WTC11 (cell line): ENCODE measurements at regions not wholly inside any gene's neighbourhood (a gene's known extent, or its start where the extent isn't known, plus 50 kb on each side); places are given as distances from the start of the nearest gene placed in this dataset.

Source experiments
- ATAC-seq: fragments of 200-7000 bp; cut with Tn5 transposase; 2 replicates; pipeline ENCODE4 v1.10.0; 2021; ENCODE audit warnings: mild to moderate bottlenecking, moderate library complexity
- CTCF ChIA-PET: fragments of 300-600 bp; sonication (Branson Sonifier 250); formaldehyde crosslinking; loops from one replicate; lab custom pipeline; 2021; ENCODE audit warnings: antibody characterized with exemption; lab: Charles Lee
- POLR2A ChIA-PET: fragments of 350-600 bp; sonication (Branson Sonifier 250); formaldehyde crosslinking; loops from one replicate; lab custom pipeline; 2021; ENCODE audit warnings: antibody characterized with exemption; lab: Charles Lee
- DNase-seq: peaks from one replicate; pipeline ENCODE4 v3.0.0; 2021; ENCODE audit warnings: low spot score
- H3K27ac Mint-ChIP-seq: 2 replicates; pipeline ENCODE4 v1.8.0; 2021; ENCODE audit warnings: mixed read lengths
- H3K27me3 Mint-ChIP-seq: 2 replicates; pipeline ENCODE4 v1.8.0; 2021; ENCODE audit warnings: low read depth, mild to moderate bottlenecking, moderate library complexity, mixed read lengths
- H3K36me3 Mint-ChIP-seq: 2 replicates; pipeline ENCODE4 v1.8.0; 2021; ENCODE audit warnings: mixed read lengths
- H3K4me1 Mint-ChIP-seq: 2 replicates; pipeline ENCODE4 v1.8.0; 2022; ENCODE audit warnings: mixed read lengths
- H3K4me3 Mint-ChIP-seq: 2 replicates; pipeline ENCODE4 v1.8.0; 2021; ENCODE audit warnings: mild to moderate bottlenecking, moderate library complexity, mixed read lengths
- H3K9me3 Mint-ChIP-seq: 2 replicates; pipeline ENCODE4 v1.8.0; 2021; ENCODE audit warnings: mixed read lengths
- ATF1 ChIP-seq: sonication (generic); formaldehyde crosslinking; IDR thresholded peaks from 2 replicates; pipeline ENCODE4 v1.8.1; 2023; ENCODE audit warnings: mild to moderate bottlenecking, moderate library complexity, missing genetic modification reagents
- CREB1 ChIP-seq: sonication (generic); formaldehyde crosslinking; IDR thresholded peaks from 2 replicates; pipeline ENCODE4 v1.8.0; 2023; ENCODE audit warnings: mild to moderate bottlenecking, missing genetic modification reagents
- EMX1 ChIP-seq: fragments of 250-450 bp; sonication (Bioruptor Pico); IDR thresholded peaks from 2 replicates; pipeline ENCODE4 v1.8.0; 2021; ENCODE audit warnings: mild to moderate bottlenecking
- FOXJ3 ChIP-seq: sonication (generic); formaldehyde crosslinking; IDR thresholded peaks from 2 replicates; pipeline ENCODE4 v1.9.0; 2021; ENCODE audit warnings: missing genetic modification reagents, mild to moderate bottlenecking, borderline replicate concordance
- HMGA2 ChIP-seq: fragments of 250-450 bp; sonication (Bioruptor Pico); IDR thresholded peaks from 2 replicates; pipeline ENCODE4 v1.4.0; 2021; ENCODE audit warnings: mild to moderate bottlenecking, moderate library complexity
- IRF2 ChIP-seq: sonication (generic); formaldehyde crosslinking; IDR thresholded peaks from 2 replicates; pipeline ENCODE4 v1.8.0; 2022; ENCODE audit warnings: low read depth, missing genetic modification reagents, borderline replicate concordance
- NR2C2 ChIP-seq: sonication (generic); formaldehyde crosslinking; IDR thresholded peaks from 2 replicates; pipeline ENCODE4 v1.8.0; 2022; ENCODE audit warnings: mild to moderate bottlenecking, missing genetic modification reagents
- RORB ChIP-seq: fragments of 250-450 bp; sonication (Bioruptor Pico); IDR thresholded peaks from 2 replicates; pipeline ENCODE4 v1.9.0; 2021; ENCODE audit warnings: mild to moderate bottlenecking
- SMAD3 ChIP-seq: sonication (generic); formaldehyde crosslinking; IDR thresholded peaks from 2 replicates; pipeline ENCODE4 v1.8.0; 2022; ENCODE audit warnings: missing genetic modification reagents, mild to moderate bottlenecking, borderline replicate concordance
- SMAD4 ChIP-seq: sonication (generic); formaldehyde crosslinking; IDR thresholded peaks from 2 replicates; pipeline ENCODE4 v1.8.0; 2022; ENCODE audit warnings: mild to moderate bottlenecking, missing genetic modification reagents
- SOX15 ChIP-seq: fragments of 250-450 bp; sonication (Bioruptor Pico); IDR thresholded peaks from 2 replicates; pipeline ENCODE4 v1.9.0; 2021; ENCODE audit warnings: mild to moderate bottlenecking
- TCF7 ChIP-seq: sonication (generic); formaldehyde crosslinking; IDR thresholded peaks from 2 replicates; pipeline ENCODE4 v1.8.0; 2022; ENCODE audit warnings: mild to moderate bottlenecking, low read depth, missing genetic modification reagents, moderate library complexity
- ZNF232 ChIP-seq: sonication (generic); formaldehyde crosslinking; IDR thresholded peaks from 2 replicates; pipeline ENCODE4 v1.8.0; 2022; ENCODE audit warnings: mild to moderate bottlenecking, missing genetic modification reagents
- ZNF396 ChIP-seq: fragments of 250-450 bp; sonication (Bioruptor Pico); IDR thresholded peaks from 2 replicates; pipeline ENCODE4 v1.8.0; 2021; ENCODE audit warnings: mild to moderate bottlenecking, moderate library complexity, borderline replicate concordance
- TF ChIP-seq, protein P1 (sequence below): sonication (generic); formaldehyde crosslinking; IDR thresholded peaks from 2 replicates; pipeline ENCODE4 v1.8.0; 2022; ENCODE audit warnings: mild to moderate bottlenecking, missing genetic modification reagents
- TF ChIP-seq, protein P2 (sequence below): fragments of 250-450 bp; sonication (Bioruptor Pico); conservative IDR thresholded peaks from 2 replicates; pipeline ENCODE4 v1.9.0; 2021; ENCODE audit warnings: mild to moderate bottlenecking
- TF ChIP-seq, protein P3 (sequence below): fragments of 250-450 bp; sonication (Bioruptor Pico); IDR thresholded peaks from 2 replicates; pipeline ENCODE4 v1.9.0; 2021; ENCODE audit warnings: mild to moderate bottlenecking
- TF ChIP-seq, protein P4 (sequence below): fragments of 250-450 bp; sonication (Bioruptor Pico); IDR thresholded peaks from 2 replicates; pipeline ENCODE4 v1.8.0; 2021; ENCODE audit warnings: mild to moderate bottlenecking
- TF ChIP-seq, protein P5 (sequence below): sonication (generic); formaldehyde crosslinking; IDR thresholded peaks from 2 replicates; pipeline ENCODE4 v1.8.1; 2022; ENCODE audit warnings: low read depth, mild to moderate bottlenecking, moderate library complexity, missing genetic modification reagents, borderline replicate concordance
- TF ChIP-seq, protein P6 (sequence below): sonication (generic); formaldehyde crosslinking; IDR thresholded peaks from 2 replicates; pipeline ENCODE4 v1.8.1; 2022; ENCODE audit warnings: mild to moderate bottlenecking, missing genetic modification reagents, moderate library complexity, borderline replicate concordance
- TF ChIP-seq, protein P7 (sequence below): fragments of 250-450 bp; sonication (Bioruptor Pico); IDR thresholded peaks from 2 replicates; pipeline ENCODE4 v2.1.2; 2022; ENCODE audit warnings: mild to moderate bottlenecking, moderate library complexity
- TF ChIP-seq, protein P8 (sequence below): sonication (generic); formaldehyde crosslinking; IDR thresholded peaks from 2 replicates; pipeline ENCODE4 v1.8.0; 2023; ENCODE audit warnings: missing genetic modification reagents

DNA sequence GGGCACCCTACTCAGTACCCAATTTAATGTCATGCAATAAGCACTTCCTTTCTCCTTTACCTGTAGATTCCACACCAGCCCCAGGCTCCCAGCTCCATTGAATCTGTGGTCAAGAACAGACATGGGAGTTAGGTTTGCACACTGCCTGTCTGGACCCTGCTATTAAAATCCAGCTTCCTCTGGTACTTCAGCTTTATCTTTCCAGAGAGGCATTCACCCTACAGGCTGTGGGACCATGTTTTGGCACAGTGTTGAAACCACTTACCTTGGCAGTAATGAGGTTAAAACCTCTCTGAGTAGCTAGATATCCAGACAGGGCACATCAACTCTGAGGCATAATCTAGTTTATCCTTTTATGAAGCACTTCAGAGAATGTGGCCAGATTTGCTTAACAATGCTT is 191.5 kb upstream of the PCSK5 start:
- H3K27ac Mint-ChIP-seq: no peak overlapping the region
- ATAC-seq: no peak
- H3K27me3 Mint-ChIP-seq: no peaks in the 10 kb centered on the region; the same call in 1 of the 2 replicates
- POLR2A ChIA-PET: no interaction called here
- peaks cover 7% of the 10 kb centered on the region for H3K9me3 Mint-ChIP-seq
- TF ChIP-seq, protein P1, sequence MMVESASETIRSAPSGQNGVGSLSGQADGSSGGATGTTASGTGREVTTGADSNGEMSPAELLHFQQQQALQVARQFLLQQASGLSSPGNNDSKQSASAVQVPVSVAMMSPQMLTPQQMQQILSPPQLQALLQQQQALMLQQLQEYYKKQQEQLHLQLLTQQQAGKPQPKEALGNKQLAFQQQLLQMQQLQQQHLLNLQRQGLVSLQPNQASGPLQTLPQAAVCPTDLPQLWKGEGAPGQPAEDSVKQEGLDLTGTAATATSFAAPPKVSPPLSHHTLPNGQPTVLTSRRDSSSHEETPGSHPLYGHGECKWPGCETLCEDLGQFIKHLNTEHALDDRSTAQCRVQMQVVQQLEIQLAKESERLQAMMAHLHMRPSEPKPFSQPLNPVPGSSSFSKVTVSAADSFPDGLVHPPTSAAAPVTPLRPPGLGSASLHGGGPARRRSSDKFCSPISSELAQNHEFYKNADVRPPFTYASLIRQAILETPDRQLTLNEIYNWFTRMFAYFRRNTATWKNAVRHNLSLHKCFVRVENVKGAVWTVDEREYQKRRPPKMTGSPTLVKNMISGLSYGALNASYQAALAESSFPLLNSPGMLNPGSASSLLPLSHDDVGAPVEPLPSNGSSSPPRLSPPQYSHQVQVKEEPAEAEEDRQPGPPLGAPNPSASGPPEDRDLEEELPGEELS: no peak
- no peak for TF ChIP-seq FOXJ3 (CRISPR knock-in tag)
- no peak for TF ChIP-seq TCF7
- TF ChIP-seq, all 79 proteins: peak for 0
- no peak for DNase-seq
- CTCF ChIA-PET: interaction anchor here (1.0 kb wide), 1 partner anchor 497 kb away, joined by 3 read pairs; no protein-coding TSS in a partner anchor
- H3K36me3 Mint-ChIP-seq: no peaks in the 10 kb centered on the region
- no peaks in the 10 kb centered on the region for H3K4me1 Mint-ChIP-seq
- no peak overlapping the region for H3K4me3 Mint-ChIP-seq

DNA sequence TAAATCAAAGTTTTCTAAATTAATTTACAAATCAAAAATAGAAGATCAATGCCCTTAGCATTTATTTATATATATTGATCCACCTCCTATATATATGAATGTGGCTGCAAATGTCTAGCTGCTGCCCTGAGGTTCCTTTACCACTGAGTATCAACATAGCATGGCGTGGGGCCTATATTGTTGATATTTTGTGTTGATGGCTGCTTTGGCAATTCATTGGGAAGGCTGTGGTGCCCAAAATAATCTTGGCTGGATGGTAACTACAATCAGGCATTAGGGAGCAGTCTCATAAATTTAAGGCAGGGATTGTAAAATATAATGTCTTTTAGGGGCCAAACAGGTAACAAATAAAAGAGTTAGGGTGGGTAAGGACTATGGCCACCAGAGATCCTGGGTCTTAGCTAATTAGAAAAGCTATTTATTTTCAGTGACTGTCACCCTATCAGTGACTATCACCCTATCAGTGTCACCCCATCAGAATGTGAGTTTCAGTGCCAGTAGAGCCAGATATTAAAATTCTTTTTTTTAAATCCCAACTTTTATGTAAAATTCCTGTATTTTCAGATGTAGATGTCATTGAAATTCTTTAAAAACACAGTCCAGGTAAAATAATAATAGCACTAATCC is 190.7 kb upstream of the PCSK5 start:
- peaks cover 7% of the 10 kb centered on the region for H3K9me3 Mint-ChIP-seq
- H3K4me3 Mint-ChIP-seq: no peak overlapping the region
- no peaks in the 10 kb centered on the region; the same call in 1 of the 2 replicates for H3K27me3 Mint-ChIP-seq
- CTCF ChIA-PET: interaction anchor here (1.0 kb wide), 1 partner anchor 497 kb away, joined by 3 read pairs; no protein-coding TSS in a partner anchor
- TF ChIP-seq, protein P2, sequence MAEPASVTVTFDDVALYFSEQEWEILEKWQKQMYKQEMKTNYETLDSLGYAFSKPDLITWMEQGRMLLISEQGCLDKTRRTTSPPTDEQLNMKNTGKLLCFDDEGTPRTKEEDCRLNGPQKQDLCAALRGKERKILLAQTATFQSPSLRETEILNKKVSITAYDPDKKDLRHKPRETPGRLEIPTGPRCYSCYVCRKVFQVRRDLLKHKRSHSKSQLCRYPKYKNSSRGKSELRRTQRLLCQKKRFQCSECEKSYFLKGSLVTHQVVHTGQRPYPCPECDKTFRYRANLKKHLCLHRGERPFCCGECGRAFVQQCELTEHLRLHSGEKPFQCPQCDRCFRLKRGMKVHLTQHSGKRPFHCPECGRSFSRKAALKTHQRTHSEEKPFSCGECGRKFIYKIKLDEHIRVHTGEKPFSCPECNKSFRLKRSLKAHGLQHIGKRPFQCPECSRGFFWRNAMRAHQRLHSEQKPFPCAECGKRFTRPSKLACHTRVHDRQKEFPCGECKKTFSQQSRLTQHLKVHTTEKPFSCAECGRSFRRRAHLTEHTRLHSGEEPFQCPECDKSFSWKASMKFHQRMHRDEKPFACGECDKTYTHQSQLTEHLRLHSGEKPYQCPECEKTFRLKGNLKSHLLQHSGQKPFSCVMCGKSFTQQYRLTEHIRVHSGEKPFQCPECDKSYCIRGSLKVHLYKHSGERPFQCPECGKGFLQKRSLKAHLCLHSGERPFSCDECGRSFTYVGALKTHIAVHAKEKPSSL (CRISPR knock-in tag): no peak
- TF ChIP-seq CREB1 (no peak), EMX1 (CRISPR knock-in tag) (no peak), HMGA2 (CRISPR knock-in tag) (no peak), IRF2 (CRISPR knock-in tag) (no peak), ZNF232 (CRISPR knock-in tag) (no peak), ZNF396 (no peak), NR2C2 (no peak), RORB (CRISPR knock-in tag) (no peak), SOX15 (CRISPR knock-in tag) (no peak), SMAD4 (CRISPR knock-in tag) (no peak), ATF1 (CRISPR knock-in tag) (no peak), SMAD3 (no peak)
- TF ChIP-seq, protein P3, sequence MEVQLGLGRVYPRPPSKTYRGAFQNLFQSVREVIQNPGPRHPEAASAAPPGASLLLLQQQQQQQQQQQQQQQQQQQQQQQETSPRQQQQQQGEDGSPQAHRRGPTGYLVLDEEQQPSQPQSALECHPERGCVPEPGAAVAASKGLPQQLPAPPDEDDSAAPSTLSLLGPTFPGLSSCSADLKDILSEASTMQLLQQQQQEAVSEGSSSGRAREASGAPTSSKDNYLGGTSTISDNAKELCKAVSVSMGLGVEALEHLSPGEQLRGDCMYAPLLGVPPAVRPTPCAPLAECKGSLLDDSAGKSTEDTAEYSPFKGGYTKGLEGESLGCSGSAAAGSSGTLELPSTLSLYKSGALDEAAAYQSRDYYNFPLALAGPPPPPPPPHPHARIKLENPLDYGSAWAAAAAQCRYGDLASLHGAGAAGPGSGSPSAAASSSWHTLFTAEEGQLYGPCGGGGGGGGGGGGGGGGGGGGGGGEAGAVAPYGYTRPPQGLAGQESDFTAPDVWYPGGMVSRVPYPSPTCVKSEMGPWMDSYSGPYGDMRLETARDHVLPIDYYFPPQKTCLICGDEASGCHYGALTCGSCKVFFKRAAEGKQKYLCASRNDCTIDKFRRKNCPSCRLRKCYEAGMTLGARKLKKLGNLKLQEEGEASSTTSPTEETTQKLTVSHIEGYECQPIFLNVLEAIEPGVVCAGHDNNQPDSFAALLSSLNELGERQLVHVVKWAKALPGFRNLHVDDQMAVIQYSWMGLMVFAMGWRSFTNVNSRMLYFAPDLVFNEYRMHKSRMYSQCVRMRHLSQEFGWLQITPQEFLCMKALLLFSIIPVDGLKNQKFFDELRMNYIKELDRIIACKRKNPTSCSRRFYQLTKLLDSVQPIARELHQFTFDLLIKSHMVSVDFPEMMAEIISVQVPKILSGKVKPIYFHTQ: no peak
- TF ChIP-seq, protein P4, sequence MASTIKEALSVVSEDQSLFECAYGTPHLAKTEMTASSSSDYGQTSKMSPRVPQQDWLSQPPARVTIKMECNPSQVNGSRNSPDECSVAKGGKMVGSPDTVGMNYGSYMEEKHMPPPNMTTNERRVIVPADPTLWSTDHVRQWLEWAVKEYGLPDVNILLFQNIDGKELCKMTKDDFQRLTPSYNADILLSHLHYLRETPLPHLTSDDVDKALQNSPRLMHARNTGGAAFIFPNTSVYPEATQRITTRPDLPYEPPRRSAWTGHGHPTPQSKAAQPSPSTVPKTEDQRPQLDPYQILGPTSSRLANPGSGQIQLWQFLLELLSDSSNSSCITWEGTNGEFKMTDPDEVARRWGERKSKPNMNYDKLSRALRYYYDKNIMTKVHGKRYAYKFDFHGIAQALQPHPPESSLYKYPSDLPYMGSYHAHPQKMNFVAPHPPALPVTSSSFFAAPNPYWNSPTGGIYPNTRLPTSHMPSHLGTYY (CRISPR knock-in tag): no peak
- TF ChIP-seq, protein P5, sequence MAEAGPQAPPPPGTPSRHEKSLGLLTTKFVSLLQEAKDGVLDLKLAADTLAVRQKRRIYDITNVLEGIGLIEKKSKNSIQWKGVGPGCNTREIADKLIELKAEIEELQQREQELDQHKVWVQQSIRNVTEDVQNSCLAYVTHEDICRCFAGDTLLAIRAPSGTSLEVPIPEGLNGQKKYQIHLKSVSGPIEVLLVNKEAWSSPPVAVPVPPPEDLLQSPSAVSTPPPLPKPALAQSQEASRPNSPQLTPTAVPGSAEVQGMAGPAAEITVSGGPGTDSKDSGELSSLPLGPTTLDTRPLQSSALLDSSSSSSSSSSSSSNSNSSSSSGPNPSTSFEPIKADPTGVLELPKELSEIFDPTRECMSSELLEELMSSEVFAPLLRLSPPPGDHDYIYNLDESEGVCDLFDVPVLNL (CRISPR knock-in tag): no peak
- TF ChIP-seq, protein P6, sequence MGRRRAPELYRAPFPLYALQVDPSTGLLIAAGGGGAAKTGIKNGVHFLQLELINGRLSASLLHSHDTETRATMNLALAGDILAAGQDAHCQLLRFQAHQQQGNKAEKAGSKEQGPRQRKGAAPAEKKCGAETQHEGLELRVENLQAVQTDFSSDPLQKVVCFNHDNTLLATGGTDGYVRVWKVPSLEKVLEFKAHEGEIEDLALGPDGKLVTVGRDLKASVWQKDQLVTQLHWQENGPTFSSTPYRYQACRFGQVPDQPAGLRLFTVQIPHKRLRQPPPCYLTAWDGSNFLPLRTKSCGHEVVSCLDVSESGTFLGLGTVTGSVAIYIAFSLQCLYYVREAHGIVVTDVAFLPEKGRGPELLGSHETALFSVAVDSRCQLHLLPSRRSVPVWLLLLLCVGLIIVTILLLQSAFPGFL (CRISPR knock-in tag): no peak
- TF ChIP-seq, protein P7, sequence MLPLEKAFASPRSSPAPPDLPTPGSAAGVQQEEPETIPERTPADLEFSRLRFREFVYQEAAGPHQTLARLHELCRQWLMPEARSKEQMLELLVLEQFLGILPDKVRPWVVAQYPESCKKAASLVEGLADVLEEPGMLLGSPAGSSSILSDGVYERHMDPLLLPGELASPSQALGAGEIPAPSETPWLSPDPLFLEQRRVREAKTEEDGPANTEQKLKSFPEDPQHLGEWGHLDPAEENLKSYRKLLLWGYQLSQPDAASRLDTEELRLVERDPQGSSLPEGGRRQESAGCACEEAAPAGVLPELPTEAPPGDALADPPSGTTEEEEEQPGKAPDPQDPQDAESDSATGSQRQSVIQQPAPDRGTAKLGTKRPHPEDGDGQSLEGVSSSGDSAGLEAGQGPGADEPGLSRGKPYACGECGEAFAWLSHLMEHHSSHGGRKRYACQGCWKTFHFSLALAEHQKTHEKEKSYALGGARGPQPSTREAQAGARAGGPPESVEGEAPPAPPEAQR: no peak
- TF ChIP-seq, protein P8, sequence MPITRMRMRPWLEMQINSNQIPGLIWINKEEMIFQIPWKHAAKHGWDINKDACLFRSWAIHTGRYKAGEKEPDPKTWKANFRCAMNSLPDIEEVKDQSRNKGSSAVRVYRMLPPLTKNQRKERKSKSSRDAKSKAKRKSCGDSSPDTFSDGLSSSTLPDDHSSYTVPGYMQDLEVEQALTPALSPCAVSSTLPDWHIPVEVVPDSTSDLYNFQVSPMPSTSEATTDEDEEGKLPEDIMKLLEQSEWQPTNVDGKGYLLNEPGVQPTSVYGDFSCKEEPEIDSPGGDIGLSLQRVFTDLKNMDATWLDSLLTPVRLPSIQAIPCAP (CRISPR knock-in tag): no peak
- TF ChIP-seq, all 79 proteins: peak for 0
- Mint-ChIP-seq H3K27ac (no peak overlapping the region), H3K36me3 (no peaks in the 10 kb centered on the region), H3K4me1 (no peaks in the 10 kb centered on the region)
- POLR2A ChIA-PET: no interaction called here
- ATAC-seq: no peak
- no peak for DNase-seq
